PC-3 (cell line): ENCODE measurements at regions not wholly inside any gene's neighbourhood (a gene's known extent, or its start where the extent isn't known, plus 50 kb on each side); places are given as distances from the start of the nearest gene placed in this dataset.
A peak's percentile ranks its signal among the peaks of the same experiment; 100 is the strongest.

Experiments
- ATAC-seq: fragments of 200-7000 bp; cut with Tn5 transposase; 2 replicates; pipeline ENCODE4 v1.9.1; 2020; ENCODE audit warnings: mild to moderate bottlenecking, moderate library complexity
- BruUV-seq: library from RNA; stranded (reverse); fragments of 400-500 nt; replicated peaks from 2 replicates; lab custom pipeline; 2021; lab: Mats Ljungman, UMichigan
- CTCF ChIA-PET: fragments of 300-600 bp; sonication (Branson Sonifier 250); formaldehyde crosslinking; loops from one replicate; lab custom pipeline; 2022; ENCODE audit warnings: antibody characterized with exemption; lab: Charles Lee
- POLR2A ChIA-PET: fragments of 300-600 bp; sonication (Branson Sonifier 250); formaldehyde crosslinking; loops from one replicate; lab custom pipeline; 2022; ENCODE audit warnings: antibody characterized with exemption; ENCODE audit not compliant: unreplicated experiment; lab: Charles Lee
- DNase-seq: peaks from one replicate; pipeline ENCODE4 v3.0.0-alpha.2; 2015
- H2AFZ ChIP-seq: fragments of 300-600 bp; sonication (generic); 2 replicates; pipeline ENCODE4 v1.6.0; 2016; ENCODE audit warnings: antibody characterized with exemption, low read length
- H3F3A ChIP-seq: fragments of 300-600 bp; sonication (generic); one replicate; pipeline ENCODE4 v1.6.0; 2017; ENCODE audit warnings: antibody characterized with exemption, low read length, control low read depth, mild to moderate bottlenecking; ENCODE audit not compliant: unreplicated experiment
- H3K27ac ChIP-seq: fragments of 300-600 bp; sonication (generic); 2 replicates; pipeline ENCODE4 v1.5.1; 2016; ENCODE audit warnings: mild to moderate bottlenecking, low read length
- H3K27me3 ChIP-seq: fragments of 300-600 bp; sonication (generic); 2 replicates; pipeline ENCODE4 v1.6.1; 2016; ENCODE audit warnings: low read length, mixed read lengths
- H3K36me3 ChIP-seq: fragments of 300-600 bp; sonication (generic); 2 replicates; pipeline ENCODE4 v1.6.1; 2016; ENCODE audit warnings: low read depth, mixed run types, low read length, mixed read lengths
- H3K4me1 ChIP-seq: fragments of 300-600 bp; sonication (generic); 2 replicates; pipeline ENCODE4 v1.5.1; 2016; ENCODE audit warnings: low read length; ENCODE audit not compliant: insufficient read depth
- H3K4me2 ChIP-seq: fragments of 300-600 bp; sonication (generic); 2 replicates; pipeline ENCODE4 v1.6.0; 2016; ENCODE audit warnings: low read length
- H3K4me3 ChIP-seq: fragments of 300-600 bp; sonication (generic); 2 replicates; pipeline ENCODE4 v1.5.1; 2016; ENCODE audit warnings: mild to moderate bottlenecking, low read length, mixed read lengths
- H3K79me2 ChIP-seq: fragments of 300-600 bp; sonication (generic); 2 replicates; pipeline ENCODE4 v1.6.1; 2017; ENCODE audit warnings: low read length, mixed read lengths
- H3K9ac ChIP-seq: fragments of 300-600 bp; sonication (generic); 2 replicates; pipeline ENCODE4 v1.6.0; 2016; ENCODE audit warnings: mild to moderate bottlenecking, low read length
- H3K9me2 ChIP-seq: fragments of 300-600 bp; sonication (generic); replicated peaks from 2 replicates; pipeline ENCODE4 v1.6.1; 2016; ENCODE audit warnings: mixed run types, low read length, mixed read lengths
- H3K9me3 ChIP-seq: fragments of 300-600 bp; sonication (generic); 2 replicates; pipeline ENCODE4 v1.6.1; 2016; ENCODE audit warnings: low read length, mixed read lengths
- H4K20me1 ChIP-seq: fragments of 300-600 bp; sonication (generic); 2 replicates; pipeline ENCODE4 v1.6.1; 2016; ENCODE audit warnings: low read length, mixed read lengths
- CTCF ChIP-seq: fragments of 300-600 bp; sonication (generic); conservative IDR thresholded peaks from 2 replicates; pipeline ENCODE4 v1.5.1; 2017; ENCODE audit warnings: antibody characterized with exemption, low read depth, mild to moderate bottlenecking, low read length
- EZH2 ChIP-seq: fragments of 300-600 bp; sonication (generic); IDR thresholded peaks from one replicate; pipeline ENCODE4 v1.6.1; 2017; ENCODE audit warnings: antibody characterized with exemption, mild to moderate bottlenecking, low read length; ENCODE audit not compliant: unreplicated experiment
- EZH2phosphoT487 ChIP-seq: fragments of 300-600 bp; sonication (generic); IDR thresholded peaks from 2 replicates; pipeline ENCODE4 v1.6.1; 2018; ENCODE audit warnings: mild to moderate bottlenecking, antibody characterized with exemption, low read length, borderline replicate concordance
- intact Hi-C: fragments of 100-400 bp; cut with micrococcal nuclease; formaldehyde crosslinking; loops from 2 replicates; pipeline ENCODE4 v1.9.0; 2023

GRCh38 chr5:106088462-106088861 is 1582.3 kb downstream of the EFNA5 start:
- Histone ChIP-seq H3K9ac (no peak overlapping the region), H3F3A (no peaks in the 10 kb centered on the region), H3K36me3 (no peaks in the 10 kb centered on the region), H2AFZ (no peak overlapping the region), H4K20me1 (no peaks in the 10 kb centered on the region), H3K4me1 (peaks cover 9% of the 10 kb centered on the region), H3K27me3 (no peaks in the 10 kb centered on the region), H3K9me3 (no peaks in the 10 kb centered on the region), H3K79me2 (no peaks in the 10 kb centered on the region), H3K27ac (no peak overlapping the region), H3K9me2 (no peaks in the 10 kb centered on the region), H3K4me3 (no peak overlapping the region), H3K4me2 (no peak overlapping the region)
- BruUV-seq: no TSS peak
- TF ChIP-seq EZH2: no peak
- no peak for TF ChIP-seq EZH2phosphoT487
- TF ChIP-seq CTCF: no peak
- DNase-seq (no peak), ATAC-seq (no peak)
- intact Hi-C loops: no loop called here
- ChIA-PET POLR2A (no interaction called here), CTCF (no interaction called here)

- ATAC-seq (no peak), DNase-seq (no peak)
- Histone ChIP-seq H3K4me2 (no peak overlapping the region), H3K36me3 (no peaks in the 10 kb centered on the region), H3K27me3 (no peaks in the 10 kb centered on the region), H3K79me2 (no peaks in the 10 kb centered on the region), H4K20me1 (no peaks in the 10 kb centered on the region), H3F3A (no peaks in the 10 kb centered on the region), H3K9ac (no peak overlapping the region), H3K27ac (no peak overlapping the region), H3K9me2 (no peaks in the 10 kb centered on the region), H3K4me1 (no peaks in the 10 kb centered on the region), H2AFZ (0 out of 2 replicates have a peak overlapping the region, but pooled peaks have one; percentile 1), H3K4me3 (no peak overlapping the region), H3K9me3 (no peaks in the 10 kb centered on the region)
- BruUV-seq: no TSS peak
- TF ChIP-seq EZH2phosphoT487: no peak
- no peak for TF ChIP-seq EZH2
- no peak for TF ChIP-seq CTCF
- POLR2A ChIA-PET: no interaction called here
- CTCF ChIA-PET: no interaction called here
- intact Hi-C loops: no loop called here
Measured at GRCh38 chr5:106086352-106086751, 1584.4 kb downstream of the EFNA5 start.

GRCh38 chr5:106085556-106085955 is 1585.2 kb downstream of the EFNA5 start:
- TF ChIP-seq CTCF: no peak
- TF ChIP-seq EZH2: no peak
- no peak for TF ChIP-seq EZH2phosphoT487
- no peaks in the 10 kb centered on the region for H3F3A ChIP-seq
- H4K20me1 ChIP-seq: no peaks in the 10 kb centered on the region
- ATAC-seq: no peak
- no peaks in the 10 kb centered on the region for H3K36me3 ChIP-seq
- no peaks in the 10 kb centered on the region for H3K79me2 ChIP-seq
- ChIA-PET POLR2A (no interaction called here), CTCF (no interaction called here)
- no peaks in the 10 kb centered on the region for H3K4me1 ChIP-seq
- no peak for DNase-seq
- H3K4me2 ChIP-seq: no peak overlapping the region
- no TSS peak for BruUV-seq
- no peak overlapping the region for H2AFZ ChIP-seq
- intact Hi-C loops: no loop called here
- no peak overlapping the region for H3K27ac ChIP-seq
- no peak overlapping the region for H3K4me3 ChIP-seq
- H3K27me3 ChIP-seq: no peaks in the 10 kb centered on the region
- H3K9me2 ChIP-seq: no peaks in the 10 kb centered on the region
- no peaks in the 10 kb centered on the region for H3K9me3 ChIP-seq
- H3K9ac ChIP-seq: no peak overlapping the region
